GM20000 (cell line): ENCODE measurements at regions not wholly inside any gene's neighbourhood (a gene's known extent, or its start where the extent isn't known, plus 50 kb on each side); places are given as distances from the start of the nearest gene placed in this dataset.

Source experiments
- DNase-seq: peaks from one replicate; pipeline ENCODE4 v3.0.0; 2012; ENCODE audit warnings: low spot score
- TF ChIP-seq, protein P1 (sequence below): IDR thresholded peaks from 2 replicates; pipeline ENCODE4 v1.5.1; 2012; ENCODE audit warnings: mild to moderate bottlenecking, control low read depth; ENCODE audit errors: extremely low read depth, missing control alignments

GRCh38 chr13:30567072-30567471 lies 50.6 kb upstream of the USPL1 start:
- TF ChIP-seq, protein P1, sequence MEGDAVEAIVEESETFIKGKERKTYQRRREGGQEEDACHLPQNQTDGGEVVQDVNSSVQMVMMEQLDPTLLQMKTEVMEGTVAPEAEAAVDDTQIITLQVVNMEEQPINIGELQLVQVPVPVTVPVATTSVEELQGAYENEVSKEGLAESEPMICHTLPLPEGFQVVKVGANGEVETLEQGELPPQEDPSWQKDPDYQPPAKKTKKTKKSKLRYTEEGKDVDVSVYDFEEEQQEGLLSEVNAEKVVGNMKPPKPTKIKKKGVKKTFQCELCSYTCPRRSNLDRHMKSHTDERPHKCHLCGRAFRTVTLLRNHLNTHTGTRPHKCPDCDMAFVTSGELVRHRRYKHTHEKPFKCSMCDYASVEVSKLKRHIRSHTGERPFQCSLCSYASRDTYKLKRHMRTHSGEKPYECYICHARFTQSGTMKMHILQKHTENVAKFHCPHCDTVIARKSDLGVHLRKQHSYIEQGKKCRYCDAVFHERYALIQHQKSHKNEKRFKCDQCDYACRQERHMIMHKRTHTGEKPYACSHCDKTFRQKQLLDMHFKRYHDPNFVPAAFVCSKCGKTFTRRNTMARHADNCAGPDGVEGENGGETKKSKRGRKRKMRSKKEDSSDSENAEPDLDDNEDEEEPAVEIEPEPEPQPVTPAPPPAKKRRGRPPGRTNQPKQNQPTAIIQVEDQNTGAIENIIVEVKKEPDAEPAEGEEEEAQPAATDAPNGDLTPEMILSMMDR = no peak
- no peak for DNase-seq
